Fibroblast of lung (primary cell): ENCODE measurements at regions not wholly inside any gene's neighbourhood (a gene's known extent, or its start where the extent isn't known, plus 50 kb on each side); places are given as distances from the start of the nearest gene placed in this dataset.
"Not testable (repeated sequence)": the region's sequence is repeated elsewhere in the genome, so short reads cannot be mapped to it uniquely, and the experiment has no call there.

Experiments used
- DNase-seq, 2 donors: peaks; one replicate each; pipeline versions ENCODE4 v3.0.0 to v3.0.0-alpha.2; 2010; ENCODE audit warnings: low read depth in 2 of 2
- H2AFZ ChIP-seq: 2 replicates; pipeline ENCODE4 v1.5.1; 2012; ENCODE audit warnings: low read length, control low read depth, inconsistent platforms
- H3K27ac ChIP-seq: 2 replicates; pipeline ENCODE4 v1.5.1; 2011; ENCODE audit warnings: low read length, control low read depth; ENCODE audit not compliant: insufficient read depth
- H3K27me3 ChIP-seq: 2 replicates; pipeline ENCODE4 v1.5.1; 2011; ENCODE audit warnings: mild to moderate bottlenecking, low read length; ENCODE audit not compliant: control insufficient read depth, insufficient read depth
- H3K36me3 ChIP-seq: 2 replicates; pipeline ENCODE4 v1.5.1; 2011; ENCODE audit warnings: low read length; ENCODE audit not compliant: control insufficient read depth, insufficient read depth
- H3K4me1 ChIP-seq: 2 replicates; pipeline ENCODE4 v1.5.1; 2011; ENCODE audit warnings: low read length; ENCODE audit not compliant: control insufficient read depth, insufficient read depth; ENCODE audit errors: extremely low read depth
- H3K4me2 ChIP-seq: 2 replicates; pipeline ENCODE4 v1.5.1; 2011; ENCODE audit warnings: low read length, control low read depth; ENCODE audit not compliant: insufficient read depth; ENCODE audit errors: extremely low read depth
- H3K4me3 ChIP-seq, 4 experiments: fragments of 200-600 bp in 1 of 4; sonication (generic) in 1 of 4; replicated peaks in 1 of 4; 2 replicates each; pipeline ENCODE4 v1.5.1; 2011 to 2016; ENCODE audit warnings: low read length in 4 of 4, low read depth in 3 of 4, mild to moderate bottlenecking in 3 of 4, control low read depth in 2 of 4, inconsistent platforms in 1 of 4, mixed read lengths in 1 of 4; ENCODE audit not compliant: insufficient read depth in 1 of 4; ENCODE audit errors: control extremely low read depth in 1 of 4
- H3K79me2 ChIP-seq: 2 replicates; pipeline ENCODE4 v1.5.1; 2012; ENCODE audit warnings: mild to moderate bottlenecking, low read length, inconsistent platforms; ENCODE audit not compliant: control insufficient read depth, insufficient read depth
- H3K9ac ChIP-seq: 2 replicates; pipeline ENCODE4 v1.5.1; 2011; ENCODE audit warnings: mild to moderate bottlenecking, low read length, control low read depth; ENCODE audit not compliant: insufficient read depth
- H3K9me3 ChIP-seq: 2 replicates; pipeline ENCODE4 v1.5.1; 2012; ENCODE audit warnings: low read depth, low read length; ENCODE audit not compliant: control insufficient read depth, insufficient read depth
- H4K20me1 ChIP-seq: 2 replicates; pipeline ENCODE4 v1.5.1; 2011; ENCODE audit warnings: low read length; ENCODE audit not compliant: control insufficient read depth, insufficient read depth; ENCODE audit errors: extremely low read depth
- CTCF ChIP-seq, 2 donors: IDR thresholded peaks in 1 of 2; conservative IDR thresholded peaks in 1 of 2; 1 replicate in 1 of 2; 2 replicates in 1 of 2; pipeline ENCODE4 v1.5.1; 2011 to 2012; ENCODE audit warnings: low read length in 2 of 2, control low read depth in 1 of 2, inconsistent platforms in 1 of 2, low read depth in 1 of 2, mild to moderate bottlenecking in 1 of 2
- EZH2 ChIP-seq: IDR thresholded peaks from 2 replicates; pipeline ENCODE4 v1.5.1; 2012; ENCODE audit warnings: low read length, control low read depth, mild to moderate bottlenecking; ENCODE audit errors: missing control alignments

DNA sequence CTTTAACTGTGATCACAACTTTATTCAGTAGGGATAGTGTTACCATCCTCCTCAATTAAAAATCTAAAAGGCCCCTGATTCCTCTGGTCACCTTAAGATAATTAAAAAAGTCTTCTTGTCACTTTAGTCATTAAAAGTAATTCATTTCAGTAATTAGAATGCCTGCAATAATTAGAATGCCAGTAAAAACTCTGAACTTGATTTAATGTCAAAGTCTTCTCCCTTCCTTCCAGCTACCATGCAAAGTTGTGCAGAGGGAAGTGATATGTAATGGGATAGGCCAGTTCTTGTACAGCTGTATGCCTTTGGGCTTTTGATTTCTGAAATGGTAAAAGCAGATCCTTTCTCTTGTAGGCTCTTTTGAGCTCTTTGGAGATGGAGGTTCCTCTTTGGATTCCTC, 417.2 kb downstream of the ADAM29 start:
- no peaks in the 10 kb centered on the region for H3K9me3 ChIP-seq
- no peaks in the 10 kb centered on the region for H3K4me1 ChIP-seq
- no peaks in the 10 kb centered on the region for H3K27me3 ChIP-seq
- H3K79me2 ChIP-seq: no peaks in the 10 kb centered on the region
- no peaks in the 10 kb centered on the region for H3K36me3 ChIP-seq
- no peak for DNase-seq
- H3K9ac ChIP-seq: no peak overlapping the region
- H3K4me2 ChIP-seq: no peak overlapping the region
- H3K27ac ChIP-seq: no peak overlapping the region
- no peaks in the 10 kb centered on the region for H4K20me1 ChIP-seq
- no peak overlapping the region for H2AFZ ChIP-seq
- H3K4me3 ChIP-seq: no peak overlapping the region
- TF ChIP-seq CTCF (conservative IDR thresholded peaks at IDR 0.05 in 1 of 2, IDR thresholded peaks at IDR 0.05 in 1 of 2; ENCODE audit: low read depth in 1 of 2, low read length in 2 of 2) (no peak), EZH2 (no peak)

DNA sequence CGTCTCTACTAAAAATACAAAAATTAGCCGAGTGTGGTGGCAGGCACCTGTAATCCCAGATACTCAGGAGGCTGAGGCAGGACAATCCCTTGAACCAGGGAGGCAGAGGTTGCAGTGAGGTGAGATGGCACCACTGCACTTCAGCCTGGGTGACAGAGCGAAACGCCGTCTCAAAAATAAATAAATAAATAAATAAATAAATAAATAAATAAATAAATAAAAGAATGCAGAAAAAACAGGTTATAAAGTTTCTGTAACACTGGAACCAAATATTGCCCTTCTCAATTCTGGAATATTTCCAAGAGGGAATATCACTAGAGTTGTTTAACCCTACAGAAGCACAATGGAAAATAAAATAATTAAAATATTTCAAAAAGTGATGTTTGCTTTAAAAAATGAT, 418.4 kb downstream of the ADAM29 start:
- H3K27ac ChIP-seq, DNase-seq, H3K9me3 ChIP-seq, H3K36me3 ChIP-seq, H4K20me1 ChIP-seq, H3K4me1 ChIP-seq, H3K4me3 ChIP-seq, H3K79me2 ChIP-seq, H3K4me2 ChIP-seq, H2AFZ ChIP-seq, H3K27me3 ChIP-seq, H3K9ac ChIP-seq: not testable (repeated sequence)

- H4K20me1 ChIP-seq: no peaks in the 10 kb centered on the region
- no peak overlapping the region for H3K9ac ChIP-seq
- H3K4me1 ChIP-seq: no peaks in the 10 kb centered on the region
- no peaks in the 10 kb centered on the region for H3K79me2 ChIP-seq
- H3K4me2 ChIP-seq: no peak overlapping the region
- H3K36me3 ChIP-seq: no peaks in the 10 kb centered on the region
- H3K27ac ChIP-seq: no peak overlapping the region
- H3K9me3 ChIP-seq: no peaks in the 10 kb centered on the region
- peak; percentile 27 to 68 for DNase-seq
- H2AFZ ChIP-seq: no peak overlapping the region
- H3K4me3 ChIP-seq: no peak overlapping the region
- TF ChIP-seq CTCF (conservative IDR thresholded peaks at IDR 0.05 in 1 of 2, IDR thresholded peaks at IDR 0.05 in 1 of 2; ENCODE audit: low read depth in 1 of 2, low read length in 2 of 2): no peak
- TF ChIP-seq EZH2: no peak
- no peaks in the 10 kb centered on the region for H3K27me3 ChIP-seq
Measured at GRCh38 chr4:175339100-175339707, 421.0 kb downstream of the ADAM29 start.
